Activated naive CD8-positive, alpha-beta T cell treated with anti-CD3 and anti-CD28 coated beads for 36 hours (primary cell): ENCODE measurements at regions not wholly inside any gene's neighbourhood (a gene's known extent, or its start where the extent isn't known, plus 50 kb on each side); places are given as distances from the start of the nearest gene placed in this dataset.

Experiments
- DNase-seq: peaks from one replicate; pipeline ENCODE4 v3.0.0; 2021
- H3K27ac Mint-ChIP-seq: one replicate; pipeline ENCODE4 v1.8.0; 2022; ENCODE audit warnings: mild to moderate bottlenecking, moderate library complexity, mixed read lengths
- H3K27me3 Mint-ChIP-seq: one replicate; pipeline ENCODE4 v1.8.0; 2022; ENCODE audit warnings: mild to moderate bottlenecking, mixed read lengths
- H3K36me3 Mint-ChIP-seq: one replicate; pipeline ENCODE4 v1.8.0; 2021; ENCODE audit warnings: mild to moderate bottlenecking, mixed read lengths
- H3K4me1 Mint-ChIP-seq: one replicate; pipeline ENCODE4 v1.8.0; 2021; ENCODE audit warnings: mixed read lengths
- H3K4me3 Mint-ChIP-seq: one replicate; pipeline ENCODE4 v1.8.0; 2022; ENCODE audit warnings: mild to moderate bottlenecking, moderate library complexity, mixed read lengths
- H3K9me3 Mint-ChIP-seq: one replicate; pipeline ENCODE4 v1.8.0; 2022; ENCODE audit warnings: mixed read lengths

GRCh38 chr5:101430551-101430950, 527.5 kb upstream of the ST8SIA4 start:
- H3K4me3 Mint-ChIP-seq, result no peak overlapping the region

GRCh38 chr5:101429241-101429640, 526.2 kb upstream of the ST8SIA4 start:
- DNase-seq, result no peak
- H3K27ac Mint-ChIP-seq, result no peak overlapping the region
- H3K4me1 Mint-ChIP-seq, result no peaks in the 10 kb centered on the region
- no peaks in the 10 kb centered on the region for H3K9me3 Mint-ChIP-seq
- no peaks in the 10 kb centered on the region for H3K27me3 Mint-ChIP-seq
- H3K36me3 Mint-ChIP-seq, result no peaks in the 10 kb centered on the region
- no peak overlapping the region for H3K4me3 Mint-ChIP-seq

More at GRCh38 chr5:101430551-101430950, 527.5 kb upstream of the ST8SIA4 start:
- no peaks in the 10 kb centered on the region for H3K9me3 Mint-ChIP-seq
- no peaks in the 10 kb centered on the region for H3K27me3 Mint-ChIP-seq
- no peaks in the 10 kb centered on the region for H3K36me3 Mint-ChIP-seq
- DNase-seq, result no peak
- H3K27ac Mint-ChIP-seq, result no peak overlapping the region
- no peaks in the 10 kb centered on the region for H3K4me1 Mint-ChIP-seq

- DNase-seq, result no peak
- Mint-ChIP-seq H3K4me1 (no peaks in the 10 kb centered on the region), H3K27me3 (no peaks in the 10 kb centered on the region), H3K9me3 (no peaks in the 10 kb centered on the region), H3K36me3 (no peaks in the 10 kb centered on the region), H3K27ac (no peak overlapping the region), H3K4me3 (no peak overlapping the region)
Measured at GRCh38 chr5:101425339-101425859, 522.3 kb upstream of the ST8SIA4 start.

DNA sequence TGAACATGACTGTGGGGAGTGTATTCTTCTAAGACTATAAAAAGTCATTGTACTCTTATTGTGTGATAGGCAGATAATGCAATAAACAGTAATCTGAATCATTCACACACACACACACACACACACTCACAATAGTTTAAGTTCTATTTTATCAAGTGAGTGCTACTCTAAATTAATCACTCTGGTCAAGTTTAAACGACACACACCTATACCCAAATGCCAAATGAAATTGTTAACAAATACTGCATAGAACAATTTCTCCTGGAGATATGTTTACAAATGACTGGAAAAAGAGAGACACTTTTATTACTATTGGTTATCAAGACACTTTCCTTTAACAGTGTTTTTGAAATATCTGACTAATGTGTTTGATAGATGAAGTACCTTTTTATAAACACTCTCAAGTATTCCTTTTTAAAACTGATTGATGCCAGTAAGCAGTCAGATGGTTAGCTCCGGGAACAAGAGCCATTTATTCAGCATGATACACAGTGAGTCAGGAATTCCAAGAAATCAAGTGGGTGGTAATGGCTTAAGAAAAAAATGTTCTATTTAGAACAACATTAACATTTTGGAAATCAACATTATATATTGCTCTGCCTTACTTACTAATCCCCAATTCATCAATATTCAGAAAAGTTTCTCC, 521.6 kb upstream of the ST8SIA4 start:
- no peak overlapping the region for H3K27ac Mint-ChIP-seq
- no peaks in the 10 kb centered on the region for H3K27me3 Mint-ChIP-seq
- H3K4me1 Mint-ChIP-seq, result no peaks in the 10 kb centered on the region
- no peaks in the 10 kb centered on the region for H3K9me3 Mint-ChIP-seq
- H3K4me3 Mint-ChIP-seq, result no peak overlapping the region
- DNase-seq, result no peak
- no peaks in the 10 kb centered on the region for H3K36me3 Mint-ChIP-seq

GRCh38 chr5:101418713-101419118, 515.6 kb upstream of the ST8SIA4 start:
- Mint-ChIP-seq H3K4me3 (no peak overlapping the region), H3K27me3 (no peaks in the 10 kb centered on the region), H3K36me3 (no peaks in the 10 kb centered on the region), H3K27ac (no peak overlapping the region), H3K4me1 (no peaks in the 10 kb centered on the region), H3K9me3 (no peaks in the 10 kb centered on the region)
- DNase-seq, result no peak

- Mint-ChIP-seq H3K27me3 (no peaks in the 10 kb centered on the region), H3K36me3 (no peaks in the 10 kb centered on the region), H3K27ac (no peak overlapping the region), H3K4me3 (no peak overlapping the region), H3K9me3 (no peaks in the 10 kb centered on the region), H3K4me1 (no peaks in the 10 kb centered on the region)
- DNase-seq, result no peak
Measured at GRCh38 chr5:101404531-101404930, 501.4 kb upstream of the ST8SIA4 start.

DNA sequence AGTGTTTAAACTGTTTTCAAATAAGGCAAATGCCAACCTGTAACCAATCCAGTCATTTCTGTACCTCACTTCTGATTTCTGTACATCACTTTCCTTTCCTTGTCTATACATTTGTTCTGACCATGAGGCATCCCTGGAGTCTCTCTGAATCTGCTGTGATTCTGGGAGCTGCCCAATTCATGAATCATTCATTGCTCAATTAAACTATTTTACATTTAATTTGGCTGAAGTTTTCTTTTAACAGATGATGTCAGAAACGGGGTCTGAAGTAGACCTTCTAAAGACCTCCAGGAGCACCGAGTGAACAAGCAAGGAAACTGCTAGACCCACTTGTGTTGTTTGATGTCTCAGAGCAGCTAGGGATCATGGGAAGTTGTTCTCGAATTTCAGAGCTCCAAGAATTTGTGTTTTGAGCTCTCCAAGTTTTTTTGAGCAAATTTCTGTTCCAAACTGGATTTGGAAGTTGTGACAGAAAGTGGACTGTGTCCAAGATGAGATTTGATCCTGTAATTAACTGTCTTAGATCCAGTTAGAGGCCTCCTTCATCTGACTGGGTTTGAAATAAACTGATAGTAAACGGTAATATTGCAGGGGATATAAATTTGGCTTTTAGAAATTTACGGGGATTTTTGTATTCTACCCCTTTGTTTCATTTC, 490.8 kb upstream of the ST8SIA4 start:
- no peak for DNase-seq
- H3K27me3 Mint-ChIP-seq, result no peaks in the 10 kb centered on the region
- no peak overlapping the region for H3K27ac Mint-ChIP-seq
- H3K4me3 Mint-ChIP-seq, result no peak overlapping the region
- H3K4me1 Mint-ChIP-seq, result no peaks in the 10 kb centered on the region
- no peaks in the 10 kb centered on the region for H3K9me3 Mint-ChIP-seq
- no peaks in the 10 kb centered on the region for H3K36me3 Mint-ChIP-seq

GRCh38 chr5:101390151-101390908, 487.2 kb upstream of the ST8SIA4 start:
- H3K27ac Mint-ChIP-seq, result no peak overlapping the region
- no peaks in the 10 kb centered on the region for H3K36me3 Mint-ChIP-seq
- H3K4me3 Mint-ChIP-seq, result no peak overlapping the region
- DNase-seq, result no peak
- H3K9me3 Mint-ChIP-seq, result no peaks in the 10 kb centered on the region
- no peaks in the 10 kb centered on the region for H3K4me1 Mint-ChIP-seq
- H3K27me3 Mint-ChIP-seq, result peaks cover 3% of the 10 kb centered on the region

GRCh38 chr5:101385276-101385675, 482.2 kb upstream of the ST8SIA4 start:
- Mint-ChIP-seq H3K4me1 (no peaks in the 10 kb centered on the region), H3K27me3 (peaks cover 3% of the 10 kb centered on the region), H3K27ac (no peak overlapping the region), H3K9me3 (no peaks in the 10 kb centered on the region), H3K36me3 (no peaks in the 10 kb centered on the region), H3K4me3 (no peak overlapping the region)
- DNase-seq, result no peak

DNA sequence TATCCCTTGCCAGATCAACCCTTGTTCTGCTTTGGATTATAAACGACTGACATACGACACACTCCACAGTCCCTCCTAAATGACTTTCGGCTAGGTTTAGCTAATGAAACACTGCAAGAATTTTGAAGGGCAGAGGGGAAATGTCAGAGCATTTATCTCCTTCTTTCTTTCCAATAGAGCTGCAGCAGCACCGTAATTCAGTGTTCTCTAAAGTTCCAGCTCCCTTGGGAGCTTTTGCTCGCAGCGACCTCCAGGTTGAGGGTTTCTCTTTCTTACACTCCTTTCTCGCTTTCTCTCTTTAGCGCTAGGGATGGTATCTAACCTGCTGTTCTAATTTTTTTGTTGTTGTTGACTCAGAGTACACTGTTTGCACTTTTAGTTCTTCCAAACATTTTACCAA, 467.1 kb upstream of the ST8SIA4 start:
- Mint-ChIP-seq H3K9me3 (no peaks in the 10 kb centered on the region), H3K27me3 (peaks cover 6% of the 10 kb centered on the region), H3K4me1 (no peaks in the 10 kb centered on the region), H3K36me3 (no peaks in the 10 kb centered on the region), H3K27ac (no peak overlapping the region), H3K4me3 (no peak overlapping the region)
- DNase-seq, result no peak

DNA sequence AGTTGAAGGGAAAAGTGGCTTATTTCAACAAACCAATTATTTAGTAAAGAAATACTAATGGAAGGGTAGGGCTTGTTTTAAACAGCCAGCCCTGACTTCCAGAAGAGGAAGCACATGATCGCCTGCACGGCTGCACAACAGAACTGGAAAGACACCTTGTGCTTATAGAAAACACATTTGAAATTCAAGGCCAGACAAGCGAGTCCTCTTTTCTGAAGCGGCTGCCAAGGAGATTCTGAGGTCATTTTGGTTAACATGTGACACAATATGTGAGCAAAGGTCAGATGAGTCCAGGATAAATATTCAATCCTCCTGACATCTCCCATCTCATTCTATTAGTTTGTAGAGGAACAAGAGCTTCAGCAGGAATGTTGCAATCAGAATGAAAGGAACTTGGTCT, 461.4 kb upstream of the ST8SIA4 start:
- H3K27ac Mint-ChIP-seq, result no peak overlapping the region
- no peaks in the 10 kb centered on the region for H3K4me1 Mint-ChIP-seq
- peaks cover 3% of the 10 kb centered on the region for H3K27me3 Mint-ChIP-seq
- H3K36me3 Mint-ChIP-seq, result no peaks in the 10 kb centered on the region
- no peak overlapping the region for H3K4me3 Mint-ChIP-seq
- no peaks in the 10 kb centered on the region for H3K9me3 Mint-ChIP-seq
- DNase-seq, result no peak

DNA sequence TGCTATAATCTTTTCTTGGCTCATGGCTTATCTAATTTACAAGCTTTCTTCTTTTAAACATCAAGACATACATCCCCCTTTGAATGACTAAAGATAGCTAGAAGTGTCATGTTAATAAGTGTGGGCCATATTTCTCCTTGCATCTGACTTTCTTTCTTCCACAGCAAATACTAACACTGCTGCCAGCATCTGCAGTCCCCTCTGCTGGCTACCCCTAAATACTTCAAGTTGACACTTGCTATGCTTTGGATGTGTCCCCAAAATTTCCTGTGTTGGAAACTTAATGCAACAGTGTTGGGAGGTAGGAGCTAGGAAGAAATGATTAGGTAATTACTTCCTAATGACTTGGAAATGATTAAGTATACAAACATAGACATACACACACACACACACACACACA, 459.0 kb upstream of the ST8SIA4 start:
- no peak for DNase-seq
- no peaks in the 10 kb centered on the region for H3K9me3 Mint-ChIP-seq
- no peaks in the 10 kb centered on the region for H3K4me1 Mint-ChIP-seq
- H3K27me3 Mint-ChIP-seq, result peaks cover 3% of the 10 kb centered on the region
- H3K4me3 Mint-ChIP-seq, result no peak overlapping the region
- no peaks in the 10 kb centered on the region for H3K36me3 Mint-ChIP-seq
- H3K27ac Mint-ChIP-seq, result no peak overlapping the region

DNA sequence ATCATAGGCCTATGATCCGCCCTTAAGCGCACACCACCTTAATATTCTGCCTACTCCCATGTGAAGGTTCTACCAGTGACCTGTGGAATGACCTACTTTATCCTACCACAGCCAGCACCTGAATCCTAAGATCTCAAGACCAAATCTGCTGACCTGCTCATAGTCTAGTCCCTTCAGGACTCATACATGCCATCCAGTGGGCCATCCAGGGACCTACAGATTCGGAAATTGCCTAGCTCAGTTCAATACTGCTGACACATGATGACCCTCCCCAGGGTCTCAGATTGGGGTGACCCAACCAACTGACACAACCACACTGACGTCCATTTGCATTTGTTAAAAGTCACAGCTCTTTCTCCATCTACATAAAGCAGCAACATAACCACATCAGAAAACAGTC, 443.8 kb upstream of the ST8SIA4 start:
- Mint-ChIP-seq H3K27ac (no peak overlapping the region), H3K27me3 (peaks cover 3% of the 10 kb centered on the region), H3K4me1 (no peaks in the 10 kb centered on the region), H3K9me3 (peaks cover 7% of the 10 kb centered on the region), H3K36me3 (peaks cover 1% of the 10 kb centered on the region), H3K4me3 (no peak overlapping the region)
- no peak for DNase-seq

- Mint-ChIP-seq H3K36me3 (peaks cover 1% of the 10 kb centered on the region), H3K27me3 (peaks cover 3% of the 10 kb centered on the region), H3K4me3 (no peak overlapping the region), H3K4me1 (no peaks in the 10 kb centered on the region), H3K27ac (no peak overlapping the region), H3K9me3 (peaks cover 7% of the 10 kb centered on the region)
- no peak for DNase-seq
Measured at GRCh38 chr5:101346447-101346846, 443.4 kb upstream of the ST8SIA4 start.

GRCh38 chr5:101338226-101338625, 435.1 kb upstream of the ST8SIA4 start:
- Mint-ChIP-seq H3K4me3 (no peak overlapping the region), H3K9me3 (peaks cover 4% of the 10 kb centered on the region), H3K27ac (no peak overlapping the region), H3K4me1 (no peaks in the 10 kb centered on the region), H3K36me3 (no peaks in the 10 kb centered on the region), H3K27me3 (no peaks in the 10 kb centered on the region)
- no peak for DNase-seq
